HUES48 (cell line): ENCODE measurements at regions not wholly inside any gene's neighbourhood (a gene's known extent, or its start where the extent isn't known, plus 50 kb on each side); places are given as distances from the start of the nearest gene placed in this dataset.

Experiments
- H3K27ac ChIP-seq: one replicate; pipeline ENCODE4 v1.7.0; 2013; ENCODE audit warnings: low read depth, low read length, inconsistent platforms
- H3K27me3 ChIP-seq: 2 replicates; pipeline ENCODE4 v1.6.1; 2013; ENCODE audit warnings: mild to moderate bottlenecking, low read length; ENCODE audit not compliant: control insufficient read depth, insufficient read depth
- H3K36me3 ChIP-seq: 2 replicates; pipeline ENCODE4 v1.6.1; 2013; ENCODE audit warnings: low read length; ENCODE audit not compliant: control insufficient read depth, insufficient read depth
- H3K4me1 ChIP-seq: 2 replicates; pipeline ENCODE4 v1.6.1; 2013; ENCODE audit warnings: mild to moderate bottlenecking, low read length; ENCODE audit not compliant: control insufficient read depth, insufficient read depth
- H3K4me3 ChIP-seq: 2 replicates; pipeline ENCODE4 v1.5.1; 2013; ENCODE audit warnings: mild to moderate bottlenecking, low read depth, low read length
- H3K9ac ChIP-seq: 2 replicates; pipeline ENCODE4 v1.6.1; 2013; ENCODE audit warnings: mild to moderate bottlenecking, low read depth, low read length, moderate library complexity
- H3K9me3 ChIP-seq: 2 replicates; pipeline ENCODE4 v1.6.1; 2013; ENCODE audit warnings: low read length; ENCODE audit not compliant: control insufficient read depth, insufficient read depth

GRCh38 chr1:221408117-221408803 is 333.6 kb downstream of the DUSP10 start:
- Histone ChIP-seq H3K27me3 (no peaks in the 10 kb centered on the region), H3K4me3 (no peak overlapping the region), H3K27ac (no peak overlapping the region), H3K9me3 (no peaks in the 10 kb centered on the region), H3K4me1 (peaks cover 12% of the 10 kb centered on the region), H3K36me3 (no peaks in the 10 kb centered on the region), H3K9ac (no peak overlapping the region)

GRCh38 chr1:221411283-221411682 is 330.6 kb downstream of the DUSP10 start:
- Histone ChIP-seq H3K4me3 (no peak overlapping the region), H3K36me3 (no peaks in the 10 kb centered on the region), H3K27me3 (no peaks in the 10 kb centered on the region), H3K4me1 (peaks cover 12% of the 10 kb centered on the region), H3K9ac (no peak overlapping the region), H3K9me3 (no peaks in the 10 kb centered on the region), H3K27ac (no peak overlapping the region)

- Histone ChIP-seq H3K27ac (no peak overlapping the region), H3K27me3 (no peaks in the 10 kb centered on the region), H3K4me1 (no peaks in the 10 kb centered on the region), H3K9me3 (no peaks in the 10 kb centered on the region), H3K36me3 (no peaks in the 10 kb centered on the region), H3K4me3 (no peak overlapping the region), H3K9ac (no peak overlapping the region)
Measured at GRCh38 chr1:221414772-221415539, 326.9 kb downstream of the DUSP10 start.

GRCh38 chr1:221415651-221416050 is 326.2 kb downstream of the DUSP10 start:
- no peak overlapping the region for H3K27ac ChIP-seq
- H3K4me3 ChIP-seq, result no peak overlapping the region
- H3K4me1 ChIP-seq, result no peaks in the 10 kb centered on the region
- no peaks in the 10 kb centered on the region for H3K36me3 ChIP-seq
- H3K9ac ChIP-seq, result no peak overlapping the region
- H3K27me3 ChIP-seq, result no peaks in the 10 kb centered on the region
- H3K9me3 ChIP-seq, result no peaks in the 10 kb centered on the region

GRCh38 chr1:221416142-221416541 is 325.7 kb downstream of the DUSP10 start:
- no peak overlapping the region for H3K27ac ChIP-seq
- H3K36me3 ChIP-seq, result no peaks in the 10 kb centered on the region
- no peaks in the 10 kb centered on the region for H3K4me1 ChIP-seq
- no peaks in the 10 kb centered on the region for H3K9me3 ChIP-seq
- no peak overlapping the region for H3K9ac ChIP-seq
- H3K4me3 ChIP-seq, result no peak overlapping the region
- no peaks in the 10 kb centered on the region for H3K27me3 ChIP-seq

GRCh38 chr1:221416723-221417122 is 325.2 kb downstream of the DUSP10 start:
- Histone ChIP-seq H3K4me1 (no peaks in the 10 kb centered on the region), H3K9ac (no peak overlapping the region), H3K36me3 (no peaks in the 10 kb centered on the region), H3K27ac (no peak overlapping the region), H3K9me3 (no peaks in the 10 kb centered on the region), H3K4me3 (no peak overlapping the region), H3K27me3 (no peaks in the 10 kb centered on the region)

GRCh38 chr1:221418346-221418745 is 323.5 kb downstream of the DUSP10 start:
- no peak overlapping the region for H3K4me3 ChIP-seq
- no peaks in the 10 kb centered on the region for H3K36me3 ChIP-seq
- H3K9me3 ChIP-seq, result no peaks in the 10 kb centered on the region
- H3K4me1 ChIP-seq, result no peaks in the 10 kb centered on the region
- no peaks in the 10 kb centered on the region for H3K27me3 ChIP-seq
- no peak overlapping the region for H3K27ac ChIP-seq
- no peak overlapping the region for H3K9ac ChIP-seq

- no peak overlapping the region for H3K27ac ChIP-seq
- H3K36me3 ChIP-seq, result no peaks in the 10 kb centered on the region
- H3K9me3 ChIP-seq, result no peaks in the 10 kb centered on the region
- H3K27me3 ChIP-seq, result no peaks in the 10 kb centered on the region
- H3K9ac ChIP-seq, result no peak overlapping the region
- no peak overlapping the region for H3K4me3 ChIP-seq
- no peaks in the 10 kb centered on the region for H3K4me1 ChIP-seq
Measured at GRCh38 chr1:221419513-221420095, 322.3 kb downstream of the DUSP10 start.

- Histone ChIP-seq H3K27me3 (no peaks in the 10 kb centered on the region), H3K4me3 (no peak overlapping the region), H3K27ac (no peak overlapping the region), H3K4me1 (no peaks in the 10 kb centered on the region), H3K9ac (no peak overlapping the region), H3K9me3 (no peaks in the 10 kb centered on the region), H3K36me3 (no peaks in the 10 kb centered on the region)
Measured at GRCh38 chr1:221429264-221429663, 312.6 kb downstream of the DUSP10 start.

- no peak overlapping the region for H3K27ac ChIP-seq
- H3K36me3 ChIP-seq, result no peaks in the 10 kb centered on the region
- H3K9me3 ChIP-seq, result no peaks in the 10 kb centered on the region
- no peak overlapping the region for H3K9ac ChIP-seq
- H3K4me3 ChIP-seq, result no peak overlapping the region
- H3K4me1 ChIP-seq, result no peaks in the 10 kb centered on the region
- no peaks in the 10 kb centered on the region for H3K27me3 ChIP-seq
Measured at GRCh38 chr1:221430152-221430960, 311.5 kb downstream of the DUSP10 start.
